ENCODE measurements at regions not wholly inside any gene's neighbourhood (a gene's known extent, or its start where the extent isn't known, plus 50 kb on each side); places are given as distances from the start of the nearest gene placed in this dataset.

DNA sequence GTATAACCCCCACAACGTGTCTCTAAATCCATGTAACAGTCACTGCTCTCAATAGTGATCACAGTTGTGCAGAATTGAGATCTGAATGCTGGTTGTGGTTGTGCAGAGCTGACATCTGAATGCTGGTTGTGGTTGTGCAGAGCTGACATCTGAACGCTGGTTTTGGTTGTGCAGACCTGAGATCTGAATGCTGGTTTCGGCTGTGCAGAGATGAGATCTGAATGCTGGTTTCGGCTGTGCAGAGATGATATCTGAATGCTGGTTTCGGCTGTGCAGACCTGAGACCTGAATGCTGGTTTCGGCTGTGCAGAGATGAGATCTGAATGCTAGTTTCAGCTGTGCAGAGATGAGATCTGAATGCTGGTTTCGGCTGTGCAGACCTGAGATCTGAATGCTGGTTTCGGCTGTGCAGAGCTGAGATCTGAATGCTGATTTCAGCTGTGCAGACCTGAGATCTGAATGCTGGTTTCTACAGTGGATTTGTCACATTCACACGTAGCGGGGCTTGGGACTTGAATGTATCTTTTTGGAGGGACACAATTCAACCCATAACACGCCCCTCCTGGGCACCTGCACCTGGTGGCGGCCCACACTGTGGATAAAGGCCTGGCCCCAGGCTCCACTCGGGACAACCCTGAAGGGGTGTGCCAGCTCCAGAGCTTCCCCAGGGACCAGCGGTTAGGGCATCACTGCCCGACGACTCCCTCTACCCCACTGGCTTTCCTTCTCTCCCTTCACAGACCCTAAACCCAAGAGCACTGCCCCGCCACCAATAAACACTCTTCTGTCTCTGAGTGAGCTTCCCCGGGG is 51.1 kb upstream of the SLC66A3 start:
- DNase-seq, result no peak

DNA sequence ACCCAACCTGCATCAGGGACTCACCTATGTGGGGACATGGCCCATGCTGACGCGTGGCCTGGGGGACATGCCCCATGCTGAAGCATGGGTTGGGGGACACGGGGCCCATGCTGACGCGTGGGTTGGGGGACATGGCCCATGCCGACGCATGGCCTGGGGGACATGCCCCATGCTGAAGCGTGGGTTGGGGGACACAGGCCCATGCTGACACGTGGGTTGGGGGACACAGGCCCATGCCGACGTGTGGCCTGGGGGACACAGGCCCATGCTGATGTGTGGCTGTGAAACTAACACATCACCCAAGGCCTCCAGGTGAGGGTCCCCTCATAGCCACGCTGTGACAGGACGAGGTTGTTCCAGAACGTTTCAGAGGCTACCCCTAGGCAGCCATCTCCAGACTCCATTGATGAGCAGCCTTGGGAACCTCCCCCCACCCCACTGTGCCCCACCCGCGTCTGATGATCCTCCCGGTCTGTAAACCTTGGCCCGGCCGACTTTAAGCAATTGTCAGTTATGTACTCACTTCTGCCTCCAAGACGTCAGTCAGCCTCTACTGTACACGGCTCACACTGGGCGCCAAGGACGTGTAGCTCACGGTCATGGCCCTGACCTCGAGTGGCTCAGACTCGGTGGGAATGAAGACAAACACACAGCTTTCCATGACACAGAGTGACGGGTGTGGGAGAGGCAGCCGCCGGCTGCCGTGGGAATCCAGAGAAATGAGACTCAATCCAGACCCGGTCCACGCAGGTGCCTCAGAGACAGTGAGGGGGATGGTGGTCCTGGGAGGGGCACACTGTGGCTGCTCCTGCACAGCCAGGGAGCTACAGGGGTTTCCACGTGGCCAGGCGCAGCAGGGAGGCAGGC is 50.2 kb upstream of the SLC66A3 start:
- DNase-seq, result no peak

Measured in Kasumi-1 (cell line).